HG03097 (cell line): ENCODE measurements at regions not wholly inside any gene's neighbourhood (a gene's known extent, or its start where the extent isn't known, plus 50 kb on each side); places are given as distances from the start of the nearest gene placed in this dataset.

Source experiments
- ATAC-seq: cut with Tn5 transposase; IDR thresholded peaks from one replicate; pipeline ENCODE4 v1.9.1; 2021; ENCODE audit not compliant: unreplicated experiment, low FRiP score

GRCh38 chr3:68067314-68067713 lies 412.9 kb upstream of the SUCLG2 start:
- no peak for ATAC-seq

GRCh38 chr3:68062926-68063325 lies 408.5 kb upstream of the SUCLG2 start:
- no peak for ATAC-seq

- no peak for ATAC-seq
Observed at GRCh38 chr3:68060910-68061309, 406.5 kb upstream of the SUCLG2 start.

GRCh38 chr3:68060191-68060590 lies 405.8 kb upstream of the SUCLG2 start:
- no peak for ATAC-seq

- no peak for ATAC-seq
Observed at GRCh38 chr3:68059628-68060152, 405.3 kb upstream of the SUCLG2 start.

GRCh38 chr3:68057637-68058320 lies 403.4 kb upstream of the SUCLG2 start:
- no peak for ATAC-seq

- no peak for ATAC-seq
Observed at GRCh38 chr3:68056556-68056955, 402.1 kb upstream of the SUCLG2 start.

GRCh38 chr3:68055215-68055614 lies 400.8 kb upstream of the SUCLG2 start:
- ATAC-seq: no peak

GRCh38 chr3:68049776-68050175 lies 395.4 kb upstream of the SUCLG2 start:
- ATAC-seq: no peak

GRCh38 chr3:68045976-68046375 lies 391.6 kb upstream of the SUCLG2 start:
- ATAC-seq: no peak

GRCh38 chr3:68033867-68034266 lies 379.5 kb upstream of the SUCLG2 start:
- no peak for ATAC-seq

GRCh38 chr3:68032209-68032608 lies 377.8 kb upstream of the SUCLG2 start:
- ATAC-seq: no peak

- ATAC-seq: no peak
Observed at GRCh38 chr3:68025189-68025588, 370.8 kb upstream of the SUCLG2 start.

- no peak for ATAC-seq
Observed at GRCh38 chr3:68019876-68020275, 365.5 kb upstream of the SUCLG2 start.

- ATAC-seq: no peak
Observed at GRCh38 chr3:68018275-68018674, 363.9 kb upstream of the SUCLG2 start.

- ATAC-seq: no peak
Observed at GRCh38 chr3:68017069-68017468, 362.7 kb upstream of the SUCLG2 start.

- ATAC-seq: no peak
Observed at GRCh38 chr3:68009900-68010299, 355.5 kb upstream of the SUCLG2 start.

GRCh38 chr3:68007621-68008226 lies 353.3 kb upstream of the SUCLG2 start:
- no peak for ATAC-seq

GRCh38 chr3:68006646-68007045 lies 352.2 kb upstream of the SUCLG2 start:
- no peak for ATAC-seq

GRCh38 chr3:68004091-68004490 lies 349.7 kb upstream of the SUCLG2 start:
- no peak for ATAC-seq

GRCh38 chr3:67998281-67998680 lies 343.9 kb upstream of the SUCLG2 start:
- no peak for ATAC-seq

GRCh38 chr3:67995206-67995605 lies 340.8 kb upstream of the SUCLG2 start:
- ATAC-seq: no peak
